ENCODE measurements at regions not wholly inside any gene's neighbourhood (a gene's known extent, or its start where the extent isn't known, plus 50 kb on each side); places are given as distances from the start of the nearest gene placed in this dataset.
"Not testable (repeated sequence)": the region's sequence is repeated elsewhere in the genome, so short reads cannot be mapped to it uniquely, and the experiment has no call there.

GRCh38 chr16:13809765-13810164 lies 110.2 kb upstream of the ERCC4 start:
- no peak for DNase-seq (ENCODE audit: low spot score)

DNA sequence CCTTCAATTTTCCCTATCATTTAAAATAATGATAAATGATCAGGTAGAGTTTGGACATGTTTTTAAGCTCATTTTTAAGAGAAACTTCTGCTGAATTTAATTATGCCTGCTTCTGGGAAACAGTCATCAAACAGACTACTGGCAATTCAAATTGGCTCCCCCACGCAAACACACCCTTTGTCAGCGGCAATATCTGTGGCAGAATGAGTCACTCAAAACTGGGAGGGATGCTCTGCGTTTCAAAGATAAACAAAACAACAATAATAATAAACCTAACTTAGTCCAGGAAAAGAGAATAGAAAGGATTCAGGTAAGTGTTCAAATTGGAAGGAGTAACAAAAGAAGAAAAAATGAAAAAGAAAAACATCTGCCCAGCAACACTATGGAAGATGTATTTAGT lies 108.1 kb upstream of the ERCC4 start:
- no peak for DNase-seq (ENCODE audit: low spot score)

GRCh38 chr16:13816701-13817100 lies 103.3 kb upstream of the ERCC4 start:
- no peak for DNase-seq (ENCODE audit: low spot score)

DNA sequence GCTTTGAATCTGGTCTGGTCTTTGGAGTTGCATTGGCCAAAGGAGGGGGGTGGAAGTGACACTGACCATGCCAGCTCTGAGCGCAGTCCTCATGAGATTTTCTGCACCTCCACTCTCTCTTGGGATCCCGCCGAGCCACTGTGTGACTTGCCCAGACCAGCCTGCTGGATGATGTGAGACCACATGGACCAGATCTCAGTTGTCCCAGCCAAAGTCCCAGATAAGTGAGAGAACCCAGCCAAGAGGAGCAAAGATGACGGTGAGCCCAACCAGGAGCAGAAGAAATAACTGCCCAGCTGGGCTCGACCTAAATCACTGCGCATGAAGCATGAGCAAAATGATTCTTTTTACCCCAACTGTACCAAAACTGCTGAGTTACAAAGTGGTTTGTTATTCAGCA lies 96.5 kb upstream of the ERCC4 start:
- no peak for DNase-seq (ENCODE audit: low spot score)

DNA sequence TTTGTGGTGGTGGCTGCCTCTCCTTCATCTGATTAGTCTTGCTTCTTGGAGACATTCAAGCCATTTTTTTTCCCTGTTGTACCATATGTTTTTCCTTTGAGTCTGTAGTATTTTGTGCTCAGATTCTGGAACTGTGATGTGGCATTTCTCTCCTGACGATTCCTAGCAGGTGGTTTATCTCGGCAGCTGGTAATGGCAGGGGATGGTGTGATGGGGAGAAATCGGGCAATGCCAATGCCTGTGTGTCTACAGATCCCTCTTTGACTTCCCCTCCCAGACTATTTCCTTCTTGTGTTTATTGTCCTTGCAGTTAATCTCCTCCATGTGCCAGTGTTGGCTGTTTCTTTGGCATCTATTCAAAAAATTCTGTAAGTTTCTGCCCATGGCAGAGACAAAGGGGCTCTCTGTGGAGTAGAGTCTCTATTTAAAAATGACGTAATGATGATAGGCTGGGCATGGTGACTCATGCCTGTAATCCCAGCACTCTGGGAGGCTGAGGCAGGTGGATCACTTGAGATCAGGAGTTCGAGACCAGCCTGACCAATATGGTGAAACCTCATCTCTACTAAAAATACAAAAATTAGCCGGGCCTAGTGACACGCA lies 90.2 kb upstream of the ERCC4 start:
- no peak for DNase-seq (ENCODE audit: low spot score)

- no peak for DNase-seq (ENCODE audit: low spot score)
Measured at GRCh38 chr16:13833515-13833914, 86.4 kb upstream of the ERCC4 start.

GRCh38 chr16:13835387-13835786 lies 84.6 kb upstream of the ERCC4 start:
- DNase-seq (ENCODE audit: low spot score), result no peak

DNA sequence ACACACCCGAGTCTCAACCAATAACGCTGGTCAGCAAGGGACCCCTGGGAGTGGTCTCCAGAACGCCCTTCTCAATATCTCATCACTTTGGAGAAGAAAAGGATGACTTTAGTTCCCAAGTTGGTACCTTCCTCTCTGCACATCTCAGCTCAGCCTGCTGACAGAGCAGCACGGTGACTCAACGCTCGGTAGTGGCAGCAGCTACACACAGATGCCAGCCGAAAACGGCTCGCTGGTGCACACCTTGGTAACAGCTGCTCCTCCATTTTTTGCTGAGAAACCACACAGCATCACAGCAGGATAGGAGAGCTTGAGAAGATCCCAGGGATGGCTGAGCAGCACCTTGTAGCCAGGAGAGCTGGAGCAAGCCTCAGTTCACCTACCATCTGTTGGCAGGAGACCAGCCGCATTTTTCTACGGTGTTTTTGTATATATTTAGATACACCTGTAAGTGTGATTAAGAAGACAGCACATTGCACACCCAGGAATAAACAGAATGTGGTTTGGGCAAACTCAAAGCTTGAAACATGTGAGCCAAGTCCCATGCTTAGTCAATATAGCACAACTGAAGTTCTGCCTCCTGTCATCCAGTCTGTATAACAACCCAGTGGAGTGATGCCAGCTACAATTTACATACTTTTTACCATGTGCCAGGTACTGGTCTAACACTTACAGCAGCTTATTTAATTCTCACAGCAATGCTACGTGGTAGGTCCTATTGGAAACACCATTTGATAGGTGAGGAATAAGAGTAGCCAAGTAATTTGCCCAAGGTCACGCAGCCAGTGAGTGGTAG lies 83.8 kb upstream of the ERCC4 start:
- DNase-seq (ENCODE audit: low spot score), result no peak

- no peak for DNase-seq (ENCODE audit: low spot score)
Measured at GRCh38 chr16:13838401-13839190, 81.4 kb upstream of the ERCC4 start.

GRCh38 chr16:13839577-13839976 lies 80.4 kb upstream of the ERCC4 start:
- DNase-seq (ENCODE audit: low spot score), result no peak

GRCh38 chr16:13845232-13845631 lies 74.7 kb upstream of the ERCC4 start:
- DNase-seq (ENCODE audit: low spot score), result no peak

DNA sequence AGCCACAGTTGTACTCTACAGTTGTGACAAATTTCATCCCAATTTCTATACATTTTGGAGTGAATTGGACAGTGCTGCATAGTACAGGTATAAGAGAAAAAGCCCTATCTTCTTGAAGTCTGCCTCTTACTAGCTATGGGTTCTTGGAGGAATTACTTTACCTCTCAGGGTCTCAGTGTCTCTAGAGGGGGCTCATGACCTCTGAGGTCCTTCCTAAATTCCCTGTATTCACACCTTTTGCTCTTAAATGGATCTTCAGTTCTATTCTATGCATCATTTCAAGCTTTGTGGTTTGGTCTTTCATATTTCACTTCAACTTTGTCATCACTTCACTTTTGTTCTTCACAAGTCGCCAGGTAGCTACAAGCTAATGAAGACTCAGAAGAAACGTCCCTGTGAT lies 71.2 kb upstream of the ERCC4 start:
- DNase-seq (ENCODE audit: low spot score), result no peak

- DNase-seq (ENCODE audit: low spot score), result not testable (repeated sequence)
Measured at GRCh38 chr16:13850173-13850572, 69.8 kb upstream of the ERCC4 start.

DNA sequence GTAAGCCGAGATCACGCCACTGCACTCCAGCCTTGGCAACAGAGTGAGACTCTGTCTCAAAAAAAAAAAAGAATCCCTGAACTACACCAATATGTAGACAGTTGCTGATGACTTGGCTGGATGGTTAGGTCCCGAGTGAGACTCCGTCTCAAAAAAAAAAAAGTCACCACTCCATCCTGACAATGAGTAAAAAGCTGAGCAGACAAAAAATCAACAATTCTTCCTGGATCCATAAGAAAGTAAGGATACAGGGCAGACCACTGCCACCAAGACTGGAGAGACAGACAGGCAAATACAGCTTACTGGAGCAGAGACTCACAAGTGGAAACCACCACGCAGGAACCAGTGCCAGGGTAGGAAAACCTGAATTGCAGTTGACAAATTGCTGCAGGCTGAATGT lies 67.1 kb upstream of the ERCC4 start:
- DNase-seq (ENCODE audit: low spot score), result no peak

GRCh38 chr16:13856398-13856797 lies 63.6 kb upstream of the ERCC4 start:
- DNase-seq (ENCODE audit: low spot score), result no peak

DNA sequence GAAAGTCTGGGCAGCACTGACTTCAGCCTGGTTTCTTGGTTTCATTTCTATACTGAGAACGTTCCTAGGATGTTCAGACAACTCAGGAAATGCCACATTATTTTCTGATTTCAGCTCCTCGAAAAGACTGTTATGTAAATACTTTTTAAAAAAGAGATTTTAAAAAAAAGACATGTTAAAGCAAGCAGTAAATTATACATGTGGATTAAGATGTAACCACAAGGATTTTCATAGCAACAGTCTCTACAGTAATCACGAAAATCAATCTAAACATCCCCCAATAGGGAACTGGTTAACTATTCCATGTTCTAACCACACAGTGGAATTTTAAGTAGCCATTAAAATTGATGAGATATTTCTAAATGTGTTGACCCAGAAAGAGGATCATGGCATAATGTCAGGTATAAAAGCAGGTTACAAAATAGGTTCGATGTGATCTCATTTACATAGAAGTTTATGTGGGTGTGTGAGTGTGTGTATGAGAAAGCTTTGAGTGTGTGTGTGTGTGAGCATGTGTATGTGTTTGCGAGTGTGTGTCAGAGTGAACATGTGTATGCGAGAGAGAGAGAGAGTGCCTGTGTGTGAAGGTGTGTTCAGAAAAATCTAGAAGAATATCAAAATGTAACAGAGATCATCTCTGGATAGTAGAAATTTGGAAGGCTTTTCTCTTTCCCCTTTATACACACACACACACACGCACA lies 63.0 kb upstream of the ERCC4 start:
- DNase-seq (ENCODE audit: low spot score), result no peak

DNA sequence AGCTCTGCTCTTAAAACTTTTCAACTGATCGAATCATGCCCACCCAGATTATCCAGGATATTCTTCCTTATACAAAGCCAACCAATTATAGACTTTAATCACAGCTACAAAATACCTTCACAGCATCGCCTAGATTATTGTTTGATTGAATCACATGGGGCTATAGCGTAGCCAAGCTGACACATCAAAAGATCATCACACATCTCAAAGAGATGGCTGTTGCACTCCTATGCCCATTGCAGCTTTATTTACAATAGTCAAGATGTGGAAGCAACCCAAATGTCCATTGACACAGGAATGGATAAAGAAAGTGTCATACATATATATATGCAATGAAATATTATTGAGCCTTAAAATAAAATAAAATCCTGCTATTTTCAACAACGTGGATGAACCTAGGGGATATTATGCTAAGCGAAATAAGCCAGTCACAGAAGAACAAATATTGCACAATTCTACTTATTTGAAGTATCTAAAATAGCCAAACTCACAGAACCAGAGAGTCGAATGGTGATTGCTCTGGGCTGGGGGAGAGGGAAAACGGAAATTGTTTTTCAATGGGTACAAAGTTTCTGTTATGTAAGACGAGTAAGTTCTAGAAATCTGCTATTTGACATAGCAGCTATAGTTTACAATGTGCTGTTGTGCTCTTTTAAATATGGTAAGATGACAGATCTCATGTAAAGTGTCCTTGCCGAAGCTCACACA lies 60.9 kb upstream of the ERCC4 start:
- no peak for DNase-seq (ENCODE audit: low spot score)

DNA sequence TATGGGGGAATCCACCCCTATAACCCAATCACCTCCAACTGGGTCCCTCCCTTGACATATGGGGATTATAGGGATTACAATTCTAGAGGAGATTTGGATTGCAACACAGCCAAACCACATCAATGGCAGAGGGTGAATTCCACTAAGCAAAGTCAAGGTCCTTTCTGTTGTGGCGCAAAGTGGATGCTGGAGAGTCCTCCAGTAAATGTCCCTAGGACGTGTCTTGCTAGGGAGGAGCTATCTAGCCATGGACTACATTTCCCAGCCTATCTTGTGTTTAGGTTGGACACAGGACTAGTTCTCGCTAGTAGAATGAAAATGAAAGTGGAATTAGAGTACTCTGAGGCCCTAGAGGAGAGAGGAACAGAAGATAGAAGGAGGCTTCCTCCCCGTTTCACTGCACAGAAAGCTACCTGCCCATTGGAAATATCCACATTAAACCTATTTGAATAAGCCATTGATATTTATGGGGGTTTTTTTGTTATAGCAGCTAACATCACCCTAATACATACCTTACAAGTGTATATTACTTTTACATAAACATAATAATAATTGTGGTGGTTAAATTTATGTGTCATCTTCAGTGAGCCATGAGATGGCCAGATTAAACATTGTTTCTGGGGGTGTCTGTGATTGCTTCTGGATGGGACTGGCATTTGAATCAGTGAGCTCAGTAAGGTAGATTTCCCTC lies 56.7 kb upstream of the ERCC4 start:
- DNase-seq (ENCODE audit: low spot score), result no peak

DNA sequence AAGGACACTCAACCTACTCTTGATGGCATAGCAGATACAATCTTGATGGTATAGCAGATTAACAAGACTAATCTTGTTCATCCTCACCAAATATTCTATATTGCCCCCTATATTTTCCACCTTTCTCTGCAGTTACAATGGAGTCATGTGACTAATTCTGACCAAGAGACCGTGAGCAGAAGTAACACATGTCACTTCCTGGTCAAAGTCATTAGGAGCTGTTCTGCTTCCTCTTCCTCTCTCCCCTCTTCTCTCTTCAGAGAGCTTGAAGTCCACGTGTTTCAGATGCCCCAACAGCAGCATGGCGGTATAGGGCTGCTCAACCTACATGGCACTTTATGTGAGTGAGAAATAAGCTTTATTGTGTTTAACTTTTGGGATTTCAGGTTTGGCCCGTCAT lies 55.3 kb upstream of the ERCC4 start:
- no peak for DNase-seq (ENCODE audit: low spot score)

DNA sequence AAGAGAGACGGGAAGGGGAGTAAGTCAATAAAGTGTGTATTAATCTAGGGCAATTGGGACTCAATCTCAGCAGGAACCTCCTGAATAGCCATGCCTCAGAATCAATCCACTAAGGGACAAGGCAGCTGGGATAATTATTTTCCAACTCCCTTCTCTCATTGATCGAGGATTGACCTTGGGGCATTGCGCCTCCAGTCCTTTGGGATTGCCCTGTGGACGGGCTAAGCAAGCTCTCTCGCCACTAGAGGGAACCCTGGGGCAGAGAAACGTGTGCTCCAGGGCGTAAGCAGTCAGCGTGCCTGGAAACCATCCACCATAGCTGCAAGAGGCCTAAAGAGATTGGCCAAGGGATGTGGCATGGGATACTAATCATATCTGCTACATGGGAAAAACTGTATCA lies 53.9 kb upstream of the ERCC4 start:
- DNase-seq (ENCODE audit: low spot score), result peak; percentile 18

All from CD4-positive, alpha-beta T cell treated with Interleukin-2 at 100 ng/mL for 4 hours (primary cell).